CD4-positive, alpha-beta T cell treated with Interleukin-17A for 4 hours (primary cell): ENCODE measurements at regions not wholly inside any gene's neighbourhood (a gene's known extent, or its start where the extent isn't known, plus 50 kb on each side); places are given as distances from the start of the nearest gene placed in this dataset.
"Not testable (repeated sequence)": the region's sequence is repeated elsewhere in the genome, so short reads cannot be mapped to it uniquely, and the experiment has no call there.

Source experiments
- DNase-seq: peaks from one replicate; pipeline ENCODE4 v3.0.0-alpha.2; 2020; ENCODE audit warnings: mixed read lengths

- no peak for DNase-seq
These were observed 106.0 kb downstream of the ENC1 start for GRCh38 chr5:74534397-74535129.

- no peak for DNase-seq
These were observed 110.0 kb downstream of the ENC1 start for GRCh38 chr5:74530326-74531050.

- no peak for DNase-seq
These were observed 111.4 kb downstream of the ENC1 start for GRCh38 chr5:74529101-74529500.

- DNase-seq, result no peak
These were observed 114.4 kb downstream of the ENC1 start for GRCh38 chr5:74526111-74526510.

- DNase-seq, result not testable (repeated sequence)
These were observed 115.8 kb downstream of the ENC1 start for GRCh38 chr5:74524767-74525166.

- DNase-seq, result not testable (repeated sequence)
These were observed 116.8 kb downstream of the ENC1 start for GRCh38 chr5:74523698-74524097.

- DNase-seq, result not testable (repeated sequence)
These were observed 117.7 kb downstream of the ENC1 start for GRCh38 chr5:74522838-74523237.

- DNase-seq, result no peak
These were observed 119.1 kb downstream of the ENC1 start for GRCh38 chr5:74521401-74521800.

- no peak for DNase-seq
These were observed 120.8 kb downstream of the ENC1 start for GRCh38 chr5:74519679-74520078.

GRCh38 chr5:74519161-74519571, 121.4 kb downstream of the ENC1 start:
- no peak for DNase-seq

- DNase-seq, result no peak
These were observed 122.8 kb downstream of the ENC1 start for GRCh38 chr5:74517700-74518099.

GRCh38 chr5:74516211-74516636, 124.3 kb downstream of the ENC1 start:
- DNase-seq, result no peak

GRCh38 chr5:74514888-74515551, 125.5 kb downstream of the ENC1 start:
- no peak for DNase-seq

GRCh38 chr5:74511770-74512169, 128.8 kb downstream of the ENC1 start:
- not testable (repeated sequence) for DNase-seq

GRCh38 chr5:74510476-74511075, 130.0 kb downstream of the ENC1 start:
- no peak for DNase-seq

GRCh38 chr5:74507370-74508005, 133.0 kb downstream of the ENC1 start:
- DNase-seq, result no peak

- DNase-seq, result no peak
These were observed 134.4 kb downstream of the ENC1 start for GRCh38 chr5:74506119-74506518.

GRCh38 chr5:74504463-74504862, 136.1 kb downstream of the ENC1 start:
- DNase-seq, result no peak

- DNase-seq, result no peak
These were observed 138.0 kb downstream of the ENC1 start for GRCh38 chr5:74502479-74502950.

GRCh38 chr5:74501674-74502478, 138.7 kb downstream of the ENC1 start:
- DNase-seq, result no peak

- no peak for DNase-seq
These were observed 140.2 kb downstream of the ENC1 start for GRCh38 chr5:74500110-74500917.
